GM21619 (cell line): ENCODE measurements at regions not wholly inside any gene's neighbourhood (a gene's known extent, or its start where the extent isn't known, plus 50 kb on each side); places are given as distances from the start of the nearest gene placed in this dataset.
"Not testable (repeated sequence)": the region's sequence is repeated elsewhere in the genome, so short reads cannot be mapped to it uniquely, and the experiment has no call there.

Experiments
- ATAC-seq: cut with Tn5 transposase; IDR thresholded peaks from one replicate; pipeline ENCODE4 v1.9.1; 2021; ENCODE audit not compliant: unreplicated experiment

DNA sequence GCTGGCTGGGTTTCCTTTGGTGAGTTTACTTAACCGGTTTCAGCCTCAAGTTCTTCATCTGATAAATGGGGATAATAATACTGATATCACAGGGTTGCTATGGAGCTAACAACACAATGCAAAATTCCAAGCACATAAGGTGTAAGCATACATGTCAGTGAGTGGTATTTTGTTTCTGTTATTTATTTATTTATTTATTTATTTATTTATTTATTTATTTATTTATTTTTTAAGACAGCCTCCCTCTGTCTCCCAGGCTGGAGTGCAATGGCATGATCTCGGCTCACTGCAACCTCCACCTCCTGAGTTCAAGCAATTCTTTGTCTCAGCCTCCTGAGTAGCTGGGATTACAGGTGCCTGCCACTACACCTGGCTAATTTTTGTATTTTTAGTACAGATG lies 1287.4 kb upstream of the TMEM132C start:
- ATAC-seq = not testable (repeated sequence)

- no peak for ATAC-seq
Observed at GRCh38 chr12:126982707-126983106, 1284.3 kb upstream of the TMEM132C start.

DNA sequence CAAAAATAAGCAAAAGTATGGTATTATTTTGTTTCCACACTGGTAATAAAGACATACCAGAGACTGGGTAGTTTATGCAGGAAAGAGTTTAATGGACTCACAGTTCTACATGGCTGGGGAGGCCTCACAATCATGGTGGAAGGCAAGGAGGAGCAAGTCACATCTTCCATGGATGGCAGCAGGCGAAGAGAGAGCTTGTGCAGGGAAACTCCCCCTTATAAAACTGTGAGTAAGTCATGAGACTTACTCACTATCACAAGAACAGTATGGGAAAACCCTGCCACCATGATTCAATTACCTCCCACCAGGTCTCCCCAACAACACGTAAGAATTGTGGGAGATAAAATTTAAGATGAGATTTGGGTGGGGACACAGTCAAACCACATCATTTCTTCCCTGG lies 1283.2 kb upstream of the TMEM132C start:
- not testable (repeated sequence) for ATAC-seq

DNA sequence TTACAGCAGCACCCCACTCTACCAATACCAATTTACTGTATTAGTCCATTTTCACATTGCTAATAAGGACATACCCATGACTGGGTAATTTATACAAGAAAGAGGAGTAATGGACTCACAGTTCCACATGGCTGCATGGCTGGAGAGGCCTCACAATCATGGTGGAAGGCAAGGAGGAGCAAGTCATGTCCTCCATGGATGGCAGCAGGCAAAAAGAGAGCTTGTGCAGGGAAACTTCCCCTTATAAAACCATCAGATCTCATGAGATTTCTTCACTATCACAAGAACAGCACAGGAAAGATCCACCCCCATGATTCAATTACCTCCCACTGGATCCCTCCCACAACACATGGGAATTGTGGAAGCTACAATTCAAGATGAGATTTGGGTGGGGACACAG lies 1281.3 kb upstream of the TMEM132C start:
- ATAC-seq = not testable (repeated sequence)

DNA sequence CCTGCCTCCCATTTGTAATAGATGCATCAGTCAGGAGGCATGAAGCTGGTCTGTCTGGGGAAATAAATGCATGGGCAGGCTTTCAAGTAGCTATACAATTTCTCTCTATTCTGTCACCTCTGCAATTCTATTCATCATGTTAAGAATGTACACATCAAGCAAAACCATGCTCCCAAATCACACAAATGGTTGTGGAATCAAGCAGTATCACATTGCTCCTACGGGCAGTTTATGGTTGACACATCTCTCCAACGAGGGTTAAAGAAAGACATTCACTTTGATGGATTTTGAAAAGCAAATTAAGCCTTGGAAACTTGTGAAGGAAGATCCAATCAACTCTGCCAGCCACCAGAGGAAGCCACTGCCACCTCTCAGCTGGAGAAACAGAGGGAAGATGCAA lies 1277.4 kb upstream of the TMEM132C start:
- ATAC-seq = no peak

DNA sequence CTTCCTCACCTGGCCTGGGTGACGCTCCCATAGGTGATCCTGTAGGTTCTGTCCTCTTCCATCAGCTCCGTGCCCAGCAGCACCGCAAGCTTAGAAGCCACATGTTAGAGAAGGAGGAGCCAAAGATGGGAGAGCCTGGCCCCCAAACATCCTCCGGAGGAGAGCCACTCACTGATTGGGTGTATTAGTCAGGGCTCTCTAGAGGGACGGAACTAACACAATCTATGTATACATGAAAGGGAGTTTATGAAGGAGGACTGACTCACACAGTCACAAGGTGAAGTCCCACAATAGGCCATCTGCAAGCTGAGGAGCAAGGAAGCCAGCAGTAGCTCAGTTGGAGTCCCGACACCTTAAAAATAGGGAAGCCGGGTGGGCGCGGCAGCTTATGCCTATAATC lies 1273.1 kb upstream of the TMEM132C start:
- ATAC-seq = no peak

DNA sequence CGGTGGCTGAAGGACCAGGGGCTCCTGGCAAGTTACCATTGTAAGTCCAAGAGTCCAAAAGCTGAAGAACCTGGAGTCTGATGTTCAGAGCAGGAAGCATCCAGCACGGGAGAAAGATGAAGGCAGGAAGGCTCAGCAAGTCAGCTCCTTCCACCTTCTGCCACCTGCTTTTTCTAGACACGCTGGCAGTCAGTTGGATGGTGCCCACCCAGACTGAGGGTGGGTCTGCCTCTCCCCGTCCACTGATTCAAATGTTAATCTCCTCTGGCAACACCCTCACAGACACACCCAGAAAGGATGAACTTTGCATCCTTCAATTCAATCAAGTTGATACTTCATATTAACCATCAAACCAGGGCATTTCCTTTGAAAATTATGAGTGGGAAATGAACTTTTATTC lies 1272.4 kb upstream of the TMEM132C start:
- ATAC-seq = no peak

DNA sequence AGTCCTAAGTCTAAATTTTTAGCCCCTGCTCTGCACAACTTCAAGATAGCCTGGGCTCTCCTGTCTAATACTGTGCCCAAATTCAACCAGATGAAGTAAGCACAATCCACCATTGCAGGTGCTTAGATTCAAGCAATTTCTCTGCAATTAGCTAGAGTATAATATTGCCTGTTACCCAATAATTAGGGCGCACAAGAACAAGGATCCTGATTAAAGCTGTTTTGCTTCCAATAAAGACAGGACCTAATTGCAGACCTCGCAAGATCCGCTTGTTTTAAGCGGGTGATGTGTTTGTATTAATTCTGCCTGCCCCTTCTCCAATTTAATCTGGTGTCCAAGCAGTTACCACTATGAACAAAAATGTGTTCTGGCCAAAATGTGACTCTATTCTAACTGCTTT lies 1268.9 kb upstream of the TMEM132C start:
- no peak for ATAC-seq

DNA sequence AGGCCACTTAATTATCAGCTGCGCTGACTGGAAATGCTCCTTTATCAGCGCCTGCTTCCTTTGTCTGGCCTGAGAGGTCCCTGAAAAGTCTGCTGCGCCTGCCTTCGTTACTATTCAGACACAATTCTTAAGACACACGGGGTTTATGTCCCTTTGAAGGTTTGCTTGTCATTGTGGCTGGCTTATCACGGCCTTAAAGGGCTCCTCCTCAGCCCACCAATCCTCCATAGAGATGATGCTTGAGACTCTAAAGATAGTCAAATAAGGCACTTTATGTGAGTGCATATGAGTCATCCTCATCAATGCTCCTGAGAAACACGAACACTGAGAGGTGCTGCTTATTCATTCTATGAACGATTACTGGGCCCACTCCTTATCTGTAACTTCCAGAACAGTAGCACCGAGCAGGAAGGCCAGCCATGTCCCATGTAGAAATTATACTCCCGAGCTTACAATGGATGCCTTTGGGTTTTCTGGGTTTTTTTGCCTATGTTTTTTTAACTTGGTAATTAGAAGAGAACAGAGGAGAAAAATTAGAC lies 1268.2 kb upstream of the TMEM132C start:
- ATAC-seq = no peak

- ATAC-seq = no peak
Observed at GRCh38 chr12:126999352-126999751, 1267.6 kb upstream of the TMEM132C start.

DNA sequence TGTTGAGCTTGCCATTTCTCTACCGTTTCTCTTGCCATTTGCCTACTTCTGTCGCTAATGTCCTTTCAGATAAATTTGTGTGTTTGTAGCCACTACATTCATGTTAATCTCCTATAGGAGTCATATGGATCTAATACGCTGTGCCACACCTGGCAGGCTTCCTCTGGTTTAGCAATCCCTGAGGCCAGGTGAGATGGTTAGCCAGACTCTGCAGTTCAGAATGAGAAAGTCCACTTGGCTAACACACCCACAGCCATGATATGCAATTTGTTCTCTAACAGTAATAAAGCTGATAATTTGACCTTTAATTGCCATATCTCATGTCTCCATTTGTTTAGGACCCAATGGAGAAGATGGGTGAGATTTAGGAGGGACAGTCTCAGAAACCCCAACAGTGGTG lies 1261.6 kb upstream of the TMEM132C start:
- no peak for ATAC-seq

- no peak for ATAC-seq
Observed at GRCh38 chr12:127006972-127007371, 1260.0 kb upstream of the TMEM132C start.

DNA sequence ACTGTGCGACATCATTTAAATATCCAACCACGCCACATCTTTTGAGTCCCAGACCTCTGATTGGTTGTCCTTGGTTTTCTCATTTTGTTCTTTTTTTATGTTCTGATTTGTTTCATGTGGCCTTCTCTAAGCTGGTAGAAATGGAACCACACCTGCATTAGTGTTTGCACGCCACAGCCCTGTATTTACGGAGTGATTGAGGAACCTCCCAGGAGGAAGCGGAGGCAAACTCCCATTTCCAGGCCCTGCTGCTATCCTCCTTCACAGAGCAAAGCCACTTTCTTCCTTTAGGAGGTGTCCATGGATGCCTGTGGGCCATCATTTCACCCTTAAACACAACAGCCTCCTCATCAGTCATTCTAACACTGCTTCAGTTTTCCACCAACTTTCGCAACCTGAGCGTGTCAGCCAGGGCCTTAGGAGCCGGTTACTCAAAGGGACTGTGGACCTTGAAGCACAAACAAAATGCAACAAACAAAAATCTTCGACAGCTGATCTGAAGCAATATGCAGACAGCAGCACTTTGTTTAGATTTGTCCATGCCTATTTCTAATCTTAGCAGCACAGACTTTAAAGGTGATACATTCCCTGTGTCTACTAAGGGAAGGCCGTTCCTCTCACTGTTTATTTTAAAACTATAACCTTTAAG lies 1258.1 kb upstream of the TMEM132C start:
- ATAC-seq = no peak

DNA sequence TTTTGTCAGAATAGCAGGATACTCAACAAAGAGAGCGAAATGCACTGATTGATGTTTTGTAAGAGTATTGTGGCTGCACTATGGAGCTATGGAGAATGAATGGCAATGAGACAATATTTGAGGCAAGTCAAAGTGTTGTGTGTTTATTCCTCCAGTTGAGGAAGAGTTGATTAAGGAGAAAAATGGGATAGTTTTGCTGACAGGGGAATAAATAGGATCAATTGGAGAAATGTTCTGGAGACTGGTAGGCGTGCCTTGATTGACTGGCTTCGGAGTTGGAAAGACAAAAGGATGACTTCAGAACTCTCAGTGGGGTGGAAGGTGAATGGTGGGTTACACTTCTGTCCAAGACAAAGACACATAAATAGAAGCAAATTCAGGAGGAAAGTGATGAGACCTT lies 1254.9 kb upstream of the TMEM132C start:
- no peak for ATAC-seq

DNA sequence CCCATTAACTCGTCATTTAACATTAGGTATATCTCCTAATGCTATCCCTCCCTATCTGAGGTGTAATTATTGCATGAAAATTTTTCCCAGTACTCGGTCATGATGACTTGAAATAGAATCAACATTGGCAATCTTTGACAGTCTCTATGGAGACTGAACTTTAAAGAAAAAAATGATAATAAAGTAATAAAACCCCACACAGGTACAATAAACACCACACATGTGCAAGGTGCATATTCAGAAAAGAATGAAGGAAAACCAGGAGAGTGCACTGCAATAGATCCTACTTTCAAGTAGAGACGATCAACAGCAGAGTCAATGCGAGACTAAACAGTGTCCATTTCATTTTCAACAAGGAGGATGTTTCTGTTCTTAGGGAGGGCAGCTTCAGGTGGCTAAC lies 1253.8 kb upstream of the TMEM132C start:
- ATAC-seq = no peak

- no peak for ATAC-seq
Observed at GRCh38 chr12:127014079-127014478, 1252.9 kb upstream of the TMEM132C start.

DNA sequence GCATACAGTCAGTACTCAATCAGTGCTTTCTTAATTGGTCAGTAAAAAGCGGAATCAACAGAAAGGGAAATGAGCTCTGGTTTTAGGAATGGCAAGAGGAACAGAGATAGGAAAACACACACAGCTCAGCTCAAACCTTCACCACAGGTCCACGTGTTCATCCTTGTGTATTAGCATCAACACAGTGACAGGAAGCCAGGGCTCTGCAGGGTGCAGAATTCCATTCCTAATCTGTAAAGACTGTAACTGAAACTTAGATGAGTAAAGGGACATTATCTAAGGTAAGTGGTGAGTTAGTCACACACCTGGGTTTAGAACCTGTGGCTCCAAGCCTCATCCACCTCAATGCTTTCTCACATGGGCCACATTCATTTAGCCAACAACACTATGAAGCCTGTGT lies 1242.2 kb upstream of the TMEM132C start:
- ATAC-seq = no peak

GRCh38 chr12:127025545-127025944 lies 1241.4 kb upstream of the TMEM132C start:
- ATAC-seq = no peak

DNA sequence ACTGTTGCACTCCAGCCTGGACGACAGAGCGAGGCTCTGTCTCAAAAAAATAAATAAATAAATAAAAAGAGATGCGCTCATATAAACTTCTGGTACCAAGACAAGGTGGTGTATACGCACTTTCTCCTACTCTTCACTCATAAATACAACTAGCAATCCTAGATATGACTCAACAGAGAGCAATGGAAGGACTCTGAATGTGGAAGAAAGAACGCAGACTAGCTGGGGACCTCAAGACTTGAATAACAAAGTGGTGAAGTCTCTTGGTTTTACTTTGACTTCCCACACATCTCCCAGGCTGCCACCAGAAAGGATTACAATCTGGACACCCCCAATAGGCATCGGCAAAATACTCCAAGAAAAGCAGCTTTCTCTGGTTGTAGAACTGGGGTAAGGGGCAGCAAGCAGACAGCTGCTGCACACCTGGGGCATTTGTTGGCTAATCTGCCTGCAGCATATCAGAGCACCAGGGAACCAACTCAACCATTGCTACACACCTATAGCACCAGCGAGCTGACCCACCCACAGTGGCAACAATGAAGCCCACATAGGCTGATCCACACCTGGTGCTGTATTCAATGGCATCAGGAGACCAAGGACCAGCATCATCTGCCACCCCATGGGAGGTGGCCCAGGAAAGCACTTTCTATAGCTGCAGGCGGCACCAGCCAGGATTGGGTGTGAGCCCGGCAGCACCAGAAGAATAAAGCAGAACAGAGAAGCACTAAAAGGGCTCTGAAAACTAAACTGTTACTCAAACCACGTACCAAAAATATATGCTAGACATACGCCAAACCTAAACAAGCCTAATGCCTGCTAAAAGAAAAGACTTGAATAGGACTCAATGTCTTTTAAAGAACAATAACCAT lies 1231.7 kb upstream of the TMEM132C start:
- no peak for ATAC-seq

DNA sequence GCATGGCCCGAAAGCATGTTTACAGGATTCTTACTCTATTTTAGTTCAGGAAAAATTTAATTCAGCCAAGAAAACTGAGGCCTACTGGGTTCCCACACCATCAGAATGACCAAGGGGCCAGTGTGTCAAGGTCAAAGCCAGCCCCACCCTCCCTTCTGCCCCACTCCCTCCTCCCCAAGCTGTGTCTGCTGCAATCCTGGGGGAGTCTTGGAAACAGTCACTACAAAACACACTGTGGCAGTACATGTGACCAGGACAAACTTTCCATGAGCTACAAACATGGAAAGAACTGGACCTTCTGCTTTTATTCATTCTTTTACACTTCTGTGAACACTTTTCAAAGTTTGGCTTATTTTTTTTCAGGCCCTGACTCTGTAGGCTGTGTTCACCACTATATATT lies 1228.8 kb upstream of the TMEM132C start:
- no peak for ATAC-seq

DNA sequence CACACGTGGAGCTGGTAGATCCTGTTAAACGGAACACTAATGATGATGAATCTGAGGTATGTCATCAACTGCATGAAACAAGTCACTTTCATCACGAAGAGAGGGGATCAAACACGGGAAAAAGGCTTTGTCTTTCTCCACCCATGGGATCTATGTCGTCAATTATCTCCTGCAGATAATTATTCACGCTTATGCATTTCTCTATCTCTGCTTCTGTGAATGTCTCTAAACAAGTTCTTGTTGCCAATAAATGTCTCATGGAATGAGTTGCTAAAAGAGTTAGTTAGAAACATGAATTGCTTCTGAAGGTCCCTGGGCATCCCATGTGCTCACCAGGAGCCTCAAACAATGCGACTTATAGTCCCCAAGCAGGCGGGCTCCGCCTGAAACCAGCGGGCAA lies 1228.2 kb upstream of the TMEM132C start:
- no peak for ATAC-seq

DNA sequence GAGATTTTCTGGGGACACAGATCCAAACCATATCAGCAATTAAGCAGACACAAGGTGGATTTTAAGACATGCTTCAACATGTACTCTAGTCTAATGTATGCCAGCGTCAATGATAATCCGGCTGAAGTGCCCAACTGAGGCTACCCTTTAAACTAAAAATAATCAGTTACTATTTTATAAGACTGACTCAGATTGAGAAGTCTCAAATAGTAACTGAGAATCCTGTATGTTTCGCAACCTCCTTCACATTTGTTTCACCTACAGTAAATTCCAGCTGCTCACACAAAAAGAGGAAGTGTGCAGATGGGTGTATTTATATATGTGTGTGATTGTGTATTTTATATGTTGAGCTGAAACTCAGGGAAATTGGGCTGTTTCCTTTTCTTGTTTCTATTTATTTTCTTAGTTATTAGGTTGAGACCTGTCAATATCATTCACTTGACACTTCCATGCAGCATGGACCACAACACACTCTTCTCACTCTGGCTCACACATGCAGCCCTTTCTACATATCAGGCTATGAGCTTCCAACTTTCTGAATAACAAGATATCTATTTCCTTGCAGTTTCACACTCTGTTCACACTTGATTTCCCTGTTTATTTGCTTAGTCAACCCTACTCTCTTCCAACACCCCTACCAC lies 1224.9 kb upstream of the TMEM132C start:
- ATAC-seq = peak; percentile 95
